ENCODE measurements at regions not wholly inside any gene's neighbourhood (a gene's known extent, or its start where the extent isn't known, plus 50 kb on each side); places are given as distances from the start of the nearest gene placed in this dataset.

DNA sequence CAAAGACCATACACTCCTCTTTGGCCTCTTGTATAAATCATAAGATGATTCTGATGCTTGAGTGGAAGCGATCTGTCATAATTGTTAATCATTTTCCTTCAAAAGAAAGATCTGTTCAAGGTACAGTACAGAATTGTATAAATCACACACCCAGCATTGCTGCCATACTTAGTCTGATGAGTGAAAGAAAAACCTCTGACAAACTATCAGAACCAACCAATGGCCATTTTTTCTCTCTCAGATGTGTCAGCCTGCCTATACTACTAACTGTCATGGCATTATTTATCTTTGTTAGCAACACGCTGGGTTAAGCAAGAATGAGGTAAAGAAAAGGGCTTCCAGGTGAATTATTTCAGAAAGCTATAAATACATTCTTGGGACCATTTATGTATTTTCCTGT lies 1112.7 kb upstream of the TENM4 start:
- TF ChIP-seq, protein P1, sequence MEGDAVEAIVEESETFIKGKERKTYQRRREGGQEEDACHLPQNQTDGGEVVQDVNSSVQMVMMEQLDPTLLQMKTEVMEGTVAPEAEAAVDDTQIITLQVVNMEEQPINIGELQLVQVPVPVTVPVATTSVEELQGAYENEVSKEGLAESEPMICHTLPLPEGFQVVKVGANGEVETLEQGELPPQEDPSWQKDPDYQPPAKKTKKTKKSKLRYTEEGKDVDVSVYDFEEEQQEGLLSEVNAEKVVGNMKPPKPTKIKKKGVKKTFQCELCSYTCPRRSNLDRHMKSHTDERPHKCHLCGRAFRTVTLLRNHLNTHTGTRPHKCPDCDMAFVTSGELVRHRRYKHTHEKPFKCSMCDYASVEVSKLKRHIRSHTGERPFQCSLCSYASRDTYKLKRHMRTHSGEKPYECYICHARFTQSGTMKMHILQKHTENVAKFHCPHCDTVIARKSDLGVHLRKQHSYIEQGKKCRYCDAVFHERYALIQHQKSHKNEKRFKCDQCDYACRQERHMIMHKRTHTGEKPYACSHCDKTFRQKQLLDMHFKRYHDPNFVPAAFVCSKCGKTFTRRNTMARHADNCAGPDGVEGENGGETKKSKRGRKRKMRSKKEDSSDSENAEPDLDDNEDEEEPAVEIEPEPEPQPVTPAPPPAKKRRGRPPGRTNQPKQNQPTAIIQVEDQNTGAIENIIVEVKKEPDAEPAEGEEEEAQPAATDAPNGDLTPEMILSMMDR (IDR thresholded peaks at IDR 0.05), result no peak
- no peak for TF ChIP-seq POLR2A (IDR thresholded peaks at IDR 0.05)
